ENCODE measurements at regions not wholly inside any gene's neighbourhood (a gene's known extent, or its start where the extent isn't known, plus 50 kb on each side); places are given as distances from the start of the nearest gene placed in this dataset.
A peak's percentile ranks its signal among the peaks of the same experiment; 100 is the strongest.
"Not testable (repeated sequence)": the region's sequence is repeated elsewhere in the genome, so short reads cannot be mapped to it uniquely, and the experiment has no call there.

GRCh38 chr7:356691-357462 is 66.9 kb downstream of the FOXL3 start:
- no peak for DNase-seq

DNA sequence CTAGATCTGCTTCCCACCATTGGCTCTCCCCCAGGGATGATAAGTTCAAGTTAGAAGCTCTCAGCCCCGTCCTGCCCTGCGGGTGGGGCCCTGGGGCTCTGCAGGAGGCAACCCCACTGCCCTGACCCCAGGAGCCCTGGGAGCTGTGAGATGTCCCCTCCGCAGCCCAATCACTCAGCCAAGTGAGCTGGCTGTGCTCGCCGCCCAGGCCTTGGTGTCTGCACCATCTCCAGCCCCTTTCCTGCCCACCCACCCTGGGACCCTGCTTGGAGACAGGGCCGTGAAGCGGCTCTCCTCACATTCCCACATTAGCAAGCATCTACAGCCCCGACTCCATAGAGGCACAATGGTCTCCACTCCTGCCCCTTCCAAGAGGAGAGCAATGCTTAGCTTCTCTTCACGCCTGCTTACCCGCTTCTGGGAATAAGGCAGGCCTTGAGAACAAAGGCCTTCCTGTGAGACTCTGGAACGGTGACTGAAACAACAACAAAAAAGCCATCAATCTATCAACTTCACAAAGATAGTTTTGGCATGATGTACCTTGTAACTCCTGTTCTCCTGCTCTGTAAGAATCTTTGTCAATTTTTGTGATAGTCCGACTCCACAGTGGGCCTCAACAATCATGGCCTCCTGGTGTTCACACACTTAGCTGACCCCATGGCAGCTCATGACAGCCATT is 67.7 kb downstream of the FOXL3 start:
- no peak for DNase-seq

DNA sequence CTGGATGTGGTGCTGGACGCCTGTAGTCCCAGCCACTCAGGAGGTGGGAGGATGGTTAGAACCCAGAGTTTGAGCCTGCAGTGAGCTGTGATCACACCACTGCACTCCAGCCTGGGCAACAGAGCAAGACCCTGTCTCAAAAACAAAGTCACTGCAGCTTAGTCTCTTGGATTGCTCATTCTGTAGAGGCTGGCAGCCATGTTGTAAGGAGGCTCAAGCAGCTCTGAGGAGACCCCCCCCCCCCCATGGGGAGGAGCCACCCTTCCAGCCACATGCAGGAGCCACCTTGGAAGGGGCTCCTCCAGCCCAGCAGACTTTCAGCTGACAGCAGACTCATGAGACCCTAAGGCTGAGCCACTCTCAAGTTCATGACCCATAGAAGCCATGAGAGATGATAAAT is 68.4 kb downstream of the FOXL3 start:
- DNase-seq: no peak

DNA sequence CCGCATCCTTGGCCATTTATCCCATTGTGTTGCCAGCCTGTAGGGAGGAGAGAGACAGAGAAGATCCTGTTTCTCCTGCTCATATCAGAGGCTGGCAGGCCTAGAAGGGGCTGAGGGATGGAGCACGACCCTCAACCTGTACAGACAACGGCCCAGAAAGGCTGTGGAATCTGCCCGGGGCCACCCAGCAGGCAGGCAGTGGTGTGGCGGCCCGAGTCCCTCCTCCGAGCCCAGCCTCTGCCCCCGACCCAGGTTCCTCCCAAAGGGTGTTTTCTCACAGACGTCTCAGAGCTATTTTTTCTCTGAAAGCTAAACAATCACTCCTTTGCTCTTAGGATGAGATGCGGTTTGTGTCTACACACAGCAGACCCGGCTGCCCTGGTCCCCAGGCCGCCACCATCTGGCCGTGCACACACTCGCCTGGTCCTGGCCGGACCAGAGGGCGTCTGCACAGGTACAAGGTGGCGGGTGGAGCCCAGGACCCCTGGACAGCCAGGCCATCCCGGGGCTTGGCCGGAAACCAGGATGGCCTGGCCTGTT is 69.3 kb downstream of the FOXL3 start:
- DNase-seq: no peak

DNA sequence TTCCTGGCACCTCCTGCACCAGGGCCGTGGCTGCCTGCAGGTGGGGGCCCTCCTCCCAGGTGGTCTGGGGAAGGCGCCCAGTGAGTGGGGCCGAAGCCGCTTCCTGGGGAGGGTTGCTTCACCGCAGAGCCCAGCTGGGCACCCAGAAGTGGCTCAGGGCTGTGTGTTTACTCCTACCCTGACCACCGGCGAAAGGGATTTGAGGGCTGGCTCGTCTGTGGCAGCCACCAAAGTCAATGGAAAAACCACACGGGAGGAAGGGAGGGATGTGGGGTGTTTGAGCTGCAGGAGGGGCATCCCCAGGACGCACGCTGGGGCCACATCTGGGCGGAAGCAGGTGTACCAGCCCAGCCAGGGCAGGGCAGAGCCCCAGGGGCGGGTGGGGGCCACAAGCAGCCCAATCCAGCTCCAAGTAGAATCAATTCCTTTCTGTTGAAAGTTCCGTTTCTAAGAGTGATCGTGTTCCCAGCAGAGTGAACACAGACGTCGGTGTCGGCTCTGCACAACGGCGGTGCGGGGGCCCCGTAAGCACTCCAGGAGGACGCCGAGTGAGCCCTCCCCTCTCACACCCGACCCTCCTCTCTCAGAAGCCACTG is 69.9 kb downstream of the FOXL3 start:
- no peak for DNase-seq

- no peak for DNase-seq
Observed at GRCh38 chr7:360454-361100, 70.6 kb downstream of the FOXL3 start.

DNA sequence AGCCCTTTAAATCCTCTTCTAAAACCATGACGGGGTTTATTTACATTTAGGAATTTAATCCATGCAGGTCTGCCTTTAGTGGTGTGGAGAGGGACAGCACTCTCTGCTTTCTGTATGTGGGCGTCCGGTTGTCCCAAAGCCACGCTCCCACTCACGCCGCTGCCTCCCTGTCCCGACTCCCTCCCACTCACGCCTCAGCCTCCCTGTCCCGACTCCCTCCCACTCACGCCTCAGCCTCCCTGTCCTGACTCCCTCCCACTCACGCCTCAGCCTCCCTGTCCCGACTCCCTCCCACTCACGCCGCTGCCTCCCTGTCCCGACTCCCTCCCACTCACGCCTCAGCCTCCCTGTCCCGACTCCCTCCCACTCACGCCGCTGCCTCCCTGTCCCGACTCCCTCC is 71.2 kb downstream of the FOXL3 start:
- DNase-seq: not testable (repeated sequence)

DNA sequence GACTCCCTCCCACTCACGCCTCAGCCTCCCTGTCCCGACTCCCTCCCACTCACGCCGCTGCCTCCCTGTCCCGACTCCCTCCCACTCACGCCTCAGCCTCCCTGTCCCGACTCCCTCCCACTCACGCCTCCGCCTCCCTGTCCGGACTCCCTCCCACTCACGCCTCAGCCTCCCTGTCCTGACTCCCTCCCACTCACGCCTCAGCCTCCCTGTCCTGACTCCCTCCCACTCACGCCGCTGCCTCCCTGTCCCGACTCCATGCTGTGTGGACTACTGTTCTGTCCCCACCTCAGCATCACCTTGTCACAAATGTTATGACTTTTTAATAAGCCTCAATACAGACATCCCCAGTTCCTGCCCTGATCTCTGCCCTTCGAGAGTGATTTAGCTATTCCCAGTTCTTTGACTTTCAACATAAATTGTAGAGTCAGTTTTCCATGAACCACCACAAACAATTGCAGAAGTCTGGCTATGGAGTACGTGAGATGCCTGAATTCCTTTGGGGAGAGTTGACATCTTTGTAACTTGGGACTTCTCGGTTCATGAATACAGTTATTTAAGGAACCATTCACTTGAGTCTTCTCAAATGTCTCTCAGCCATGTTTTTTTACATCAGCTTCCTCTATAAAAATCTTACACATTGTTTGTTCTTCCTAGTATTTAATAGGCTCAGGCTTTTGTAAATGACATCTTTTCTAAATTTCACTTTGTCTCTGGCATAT is 71.9 kb downstream of the FOXL3 start:
- no peak for DNase-seq

GRCh38 chr7:362402-363096 is 72.6 kb downstream of the FOXL3 start:
- DNase-seq: peak; percentile 31

DNA sequence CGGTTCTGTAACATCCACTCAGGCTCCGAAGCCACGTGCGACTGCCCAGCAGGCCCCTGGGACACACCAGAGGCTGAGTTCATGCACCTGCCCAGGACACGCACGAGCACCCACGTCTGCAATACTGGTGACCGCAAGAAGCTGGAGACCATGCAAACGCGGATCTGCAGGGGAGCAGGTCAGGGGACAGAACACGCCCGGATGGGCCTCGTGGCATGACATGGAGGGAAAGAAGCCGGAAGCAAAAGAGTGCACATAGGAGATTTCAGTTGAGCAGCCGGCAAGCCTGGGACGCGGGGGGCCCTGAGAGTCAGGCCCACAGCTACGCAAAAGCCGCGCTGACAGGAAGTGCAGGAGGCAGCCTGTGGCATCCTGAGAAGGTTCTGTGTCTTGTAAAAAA is 73.7 kb downstream of the FOXL3 start:
- DNase-seq: peak; percentile 16

GRCh38 chr7:364536-364935 is 74.6 kb downstream of the FOXL3 start:
- DNase-seq: no peak

- DNase-seq: no peak
Observed at GRCh38 chr7:365593-365992, 75.6 kb downstream of the FOXL3 start.

- no peak for DNase-seq
Observed at GRCh38 chr7:366161-366803, 76.3 kb downstream of the FOXL3 start.

DNA sequence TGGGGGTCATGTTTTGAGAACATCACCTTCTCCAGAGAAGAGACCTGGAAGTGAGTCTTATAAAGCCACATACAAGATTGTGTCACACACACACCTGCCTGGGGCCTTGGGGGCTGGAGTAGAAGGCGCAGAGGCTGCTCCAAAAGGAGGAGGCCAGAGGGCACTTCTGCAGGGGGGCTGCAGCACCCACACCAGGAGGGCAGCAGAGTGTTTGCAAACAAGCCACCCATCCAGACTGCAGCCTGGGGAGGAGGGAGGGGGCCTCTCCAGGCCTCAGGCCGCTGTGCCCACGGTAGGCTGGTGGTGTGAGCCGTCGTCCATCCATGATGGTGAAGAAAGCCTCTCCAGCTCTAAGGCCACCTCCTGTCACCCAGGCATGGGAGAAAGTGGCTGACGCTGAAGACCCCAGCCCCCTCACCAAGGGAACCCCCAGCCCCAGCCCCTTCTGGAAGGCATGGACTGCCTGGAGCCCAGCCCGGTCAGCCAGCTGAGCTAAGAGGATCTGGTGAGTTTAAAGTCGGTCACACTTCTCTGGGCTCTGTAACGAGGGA is 77.5 kb downstream of the FOXL3 start:
- DNase-seq: no peak

- no peak for DNase-seq
Observed at GRCh38 chr7:368651-369475, 78.9 kb downstream of the FOXL3 start.

- DNase-seq: no peak
Observed at GRCh38 chr7:369476-370258, 79.7 kb downstream of the FOXL3 start.

DNA sequence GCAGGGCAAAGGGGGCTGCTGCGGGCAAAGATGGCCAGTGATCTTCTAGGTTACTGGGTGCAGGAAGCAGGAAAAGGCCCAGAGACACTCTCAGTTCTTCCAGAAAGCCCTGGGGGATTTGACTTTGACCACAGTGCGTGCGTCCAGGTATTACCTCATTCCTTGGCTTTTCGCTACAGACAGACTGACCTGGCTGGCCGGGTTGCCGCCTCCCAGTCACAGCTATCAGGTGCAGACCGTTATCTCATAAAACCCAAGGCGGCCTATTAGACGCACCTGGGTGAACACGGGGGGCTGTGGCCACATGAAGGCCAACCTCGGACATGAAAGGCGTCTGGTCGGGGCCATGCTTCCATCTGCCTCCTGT is 80.3 kb downstream of the FOXL3 start:
- no peak for DNase-seq

DNA sequence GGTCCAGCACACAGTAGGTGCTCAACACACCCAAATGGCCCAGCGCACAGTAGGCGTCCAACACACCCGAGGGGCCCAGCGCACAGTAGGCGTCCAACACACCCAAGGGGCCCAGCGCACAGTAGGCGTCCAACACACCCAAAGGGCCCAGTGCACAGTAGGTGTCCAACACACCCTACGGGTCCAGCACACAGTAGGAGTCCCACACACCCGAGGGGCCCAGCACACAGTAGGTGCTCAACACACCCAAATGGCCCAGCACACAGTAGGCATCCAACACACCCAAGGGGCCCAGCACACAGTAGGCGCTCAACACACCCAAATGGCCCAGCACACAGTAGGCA is 80.8 kb downstream of the FOXL3 start:
- DNase-seq: no peak

DNA sequence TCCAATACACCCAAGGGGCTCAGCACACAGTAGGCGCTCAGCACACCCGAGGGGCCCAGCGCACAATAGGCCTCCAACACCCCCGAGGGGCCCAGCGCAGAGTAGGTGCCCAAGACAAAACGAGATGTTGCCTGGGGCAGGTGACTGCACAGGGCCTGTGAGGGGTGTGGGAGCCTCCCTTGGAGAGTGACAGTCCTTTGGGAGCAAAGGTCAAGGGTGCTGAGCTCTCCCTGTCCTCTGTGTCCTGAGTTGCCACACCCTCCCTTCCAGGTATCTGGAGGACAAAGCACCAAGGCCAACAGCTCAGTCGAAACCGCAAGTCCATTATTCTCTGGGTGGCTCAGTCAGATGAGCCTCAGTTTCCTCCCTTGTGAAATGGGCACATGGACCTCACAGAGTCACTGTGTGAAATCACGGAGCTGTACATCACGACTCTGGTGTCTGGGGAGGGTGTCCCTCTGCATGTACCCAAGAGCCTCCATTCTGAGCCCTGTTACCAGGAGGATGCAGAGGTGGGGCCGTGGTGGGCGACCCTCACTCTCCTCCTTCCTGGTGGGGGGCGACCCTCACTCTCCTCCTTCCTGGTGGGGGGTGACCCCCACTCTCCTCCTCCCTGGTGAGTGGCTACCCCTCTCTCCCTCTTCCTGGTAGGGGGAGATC is 81.3 kb downstream of the FOXL3 start:
- DNase-seq: no peak
